Tibial artery (tissue), 4 donors: ENCODE measurements at regions not wholly inside any gene's neighbourhood (a gene's known extent, or its start where the extent isn't known, plus 50 kb on each side); places are given as distances from the start of the nearest gene placed in this dataset.
"Not testable (repeated sequence)": the region's sequence is repeated elsewhere in the genome, so short reads cannot be mapped to it uniquely, and the experiment has no call there.

ENCODE experiments used
- DNase-seq, 2 donors: peaks; one replicate each; pipeline ENCODE4 v3.0.0-alpha.2; 2019
- H3K27ac ChIP-seq, 2 donors: fragments of 200-600 bp; sonication (generic) in 1 of 2; 1 replicate in 1 of 2; 2 replicates in 1 of 2; pipeline ENCODE4 v1.5.1; 2018 to 2019; ENCODE audit warnings: mild to moderate bottlenecking in 1 of 2
- H3K27me3 ChIP-seq, 2 donors: fragments of 200-600 bp; sonication (generic) in 1 of 2; one replicate each; pipeline versions ENCODE4 v1.5.1 to v1.6.0; 2016 to 2019
- H3K36me3 ChIP-seq, 3 donors: fragments of 200-600 bp; sonication (generic) in 2 of 3; one replicate each; pipeline ENCODE4 v1.5.1; 2016 to 2019; ENCODE audit warnings: mild to moderate bottlenecking in 2 of 3
- H3K4me1 ChIP-seq, 4 donors: fragments of 200-600 bp; sonication (generic) in 2 of 4; 1 replicate in 3 of 4; 2 replicates in 1 of 4; pipeline ENCODE4 v1.5.1; 2016 to 2019
- H3K4me3 ChIP-seq, 2 donors: fragments of 200-600 bp; sonication (generic) in 1 of 2; 1 replicate in 1 of 2; 2 replicates in 1 of 2; pipeline ENCODE4 v1.5.1; 2018 to 2019; ENCODE audit warnings: mild to moderate bottlenecking in 2 of 2
- H3K9me3 ChIP-seq, 3 donors: fragments of 200-600 bp; sonication (generic) in 1 of 3; one replicate each; pipeline ENCODE4 v1.5.1; 2016 to 2019
- CTCF ChIP-seq, 2 experiments: fragments of 200-600 bp in 1 of 2; fragments of 450-650 bp in 1 of 2; IDR thresholded peaks; one replicate each; pipeline ENCODE4 v1.5.1; 2017 to 2019; ENCODE audit warnings: antibody characterized with exemption in 2 of 2, mild to moderate bottlenecking in 1 of 2, moderate library complexity in 1 of 2
- intact Hi-C: fragments of 100-400 bp; cut with DNase I; formaldehyde crosslinking; loops from one replicate; pipeline ENCODE4 v1.15.0; 2023; ENCODE audit warnings: low total_unique reads

DNA sequence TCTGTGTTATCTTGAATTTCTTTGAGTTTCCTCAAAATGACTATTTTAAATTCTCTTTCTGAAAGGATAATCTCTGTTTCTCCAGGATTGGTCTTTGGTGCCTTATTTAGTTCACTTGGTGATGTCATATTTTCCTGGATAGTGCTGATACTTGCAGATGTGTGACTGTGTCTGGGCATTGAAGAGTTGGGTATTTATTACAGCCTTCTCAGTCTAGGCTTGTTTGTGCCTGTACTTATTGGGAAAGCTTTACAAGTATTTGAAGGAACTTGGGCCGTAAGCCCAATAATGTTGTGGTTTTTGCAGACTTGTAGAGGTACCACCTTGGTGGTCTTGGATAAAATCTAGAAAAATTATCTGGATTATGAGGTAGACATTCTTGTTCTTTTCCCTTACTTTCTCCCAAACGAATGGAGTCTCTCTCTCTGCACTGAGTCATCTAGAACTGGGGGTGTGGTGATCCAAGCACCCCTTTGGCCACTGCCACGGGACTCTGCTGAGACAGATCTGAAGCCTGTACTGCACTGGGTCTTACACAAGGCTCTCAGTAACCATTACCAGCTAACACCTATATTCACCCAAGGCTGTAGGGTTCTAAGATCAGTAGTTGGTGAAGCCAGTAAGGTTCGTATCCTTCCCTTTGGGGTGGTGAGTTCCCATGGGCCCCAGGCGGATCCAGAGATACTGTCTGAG is 703.7 kb upstream of the MGAT4C start:
- Histone ChIP-seq H3K27me3 (no peaks in the 10 kb centered on the region), H3K4me1 (no peaks in the 10 kb centered on the region), H3K9me3 (no peaks in the 10 kb centered on the region), H3K36me3 (no peaks in the 10 kb centered on the region), H3K27ac (no peak overlapping the region), H3K4me3 (no peak overlapping the region)
- intact Hi-C loops = no loop called here
- DNase-seq = no peak
- TF ChIP-seq CTCF (IDR thresholded peaks at IDR 0.05) = no peak

- DNase-seq = no peak
Observed at GRCh38 chr12:86950444-86950843, 694.3 kb upstream of the MGAT4C start.

GRCh38 chr12:86950043-86950442 is 693.9 kb upstream of the MGAT4C start:
- Histone ChIP-seq H3K4me1 (no peaks in the 10 kb centered on the region), H3K4me3 (no peak overlapping the region), H3K27ac (no peak overlapping the region), H3K36me3 (no peaks in the 10 kb centered on the region), H3K27me3 (no peaks in the 10 kb centered on the region), H3K9me3 (no peaks in the 10 kb centered on the region)
- DNase-seq = no peak
- intact Hi-C loops = no loop called here
- TF ChIP-seq CTCF (IDR thresholded peaks at IDR 0.05) = no peak

More at GRCh38 chr12:86950444-86950843, 694.3 kb upstream of the MGAT4C start:
- TF ChIP-seq CTCF (IDR thresholded peaks at IDR 0.05) = no peak
- Histone ChIP-seq H3K36me3 (no peaks in the 10 kb centered on the region), H3K4me1 (no peaks in the 10 kb centered on the region), H3K27ac (no peak overlapping the region), H3K4me3 (no peak overlapping the region), H3K27me3 (no peaks in the 10 kb centered on the region), H3K9me3 (no peaks in the 10 kb centered on the region)
- intact Hi-C loops = no loop called here

- H3K9me3 ChIP-seq = no peaks in the 10 kb centered on the region
- no peak for TF ChIP-seq CTCF (IDR thresholded peaks at IDR 0.05)
- no peak for DNase-seq
- H3K4me3 ChIP-seq = no peak overlapping the region
- intact Hi-C loops = no loop called here
- H3K27ac ChIP-seq = no peak overlapping the region
- no peaks in the 10 kb centered on the region for H3K36me3 ChIP-seq
- H3K4me1 ChIP-seq = no peaks in the 10 kb centered on the region
- H3K27me3 ChIP-seq = no peaks in the 10 kb centered on the region
Observed at GRCh38 chr12:86948851-86949250, 692.7 kb upstream of the MGAT4C start.

DNA sequence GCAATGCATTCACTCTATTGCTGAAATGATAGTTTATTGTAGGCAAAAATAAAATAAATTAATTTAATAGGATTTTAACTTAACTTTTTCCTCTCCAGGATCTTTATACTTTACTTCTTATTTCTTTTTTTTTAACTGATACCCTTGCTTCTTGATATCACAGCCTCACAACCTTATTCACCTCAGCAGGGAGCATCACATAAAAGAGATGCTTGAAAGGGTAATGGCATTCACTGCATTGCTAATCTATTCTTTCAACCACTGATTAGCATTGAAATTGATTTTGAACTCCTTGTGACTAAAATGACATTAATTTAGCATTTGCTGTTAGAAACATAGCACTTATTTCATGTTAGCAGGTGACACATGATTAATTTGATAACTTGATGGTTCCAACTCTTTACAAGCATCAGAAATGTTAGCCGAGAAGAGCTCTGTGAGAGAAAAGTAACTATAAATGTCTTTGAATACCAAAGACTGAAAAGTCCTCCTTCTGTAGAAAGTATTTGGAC is 689.5 kb upstream of the MGAT4C start:
- Histone ChIP-seq H3K9me3 (no peaks in the 10 kb centered on the region), H3K27me3 (no peaks in the 10 kb centered on the region), H3K4me1 (no peaks in the 10 kb centered on the region), H3K4me3 (no peak overlapping the region), H3K36me3 (no peaks in the 10 kb centered on the region), H3K27ac (no peak overlapping the region)
- TF ChIP-seq CTCF (IDR thresholded peaks at IDR 0.05) = no peak
- intact Hi-C loops = no loop called here
- no peak for DNase-seq

GRCh38 chr12:86944197-86944819 is 688.1 kb upstream of the MGAT4C start:
- H3K27me3 ChIP-seq, intact Hi-C loops, DNase-seq, H3K4me3 ChIP-seq, H3K36me3 ChIP-seq, H3K4me1 ChIP-seq, H3K9me3 ChIP-seq, H3K27ac ChIP-seq: not testable (repeated sequence)
